Peyer's patch (tissue), 4 donors: ENCODE measurements at regions not wholly inside any gene's neighbourhood (a gene's known extent, or its start where the extent isn't known, plus 50 kb on each side); places are given as distances from the start of the nearest gene placed in this dataset.

Source experiments
- CTCF ChIP-seq, 6 experiments: fragments of 450-650 bp in 4 of 6; fragments of 200-600 bp in 2 of 6; sonication (generic) in 1 of 6; IDR thresholded peaks; one replicate each; pipeline ENCODE4 v1.5.1; 2017 to 2019; ENCODE audit warnings: antibody characterized with exemption in 6 of 6, mild to moderate bottlenecking in 3 of 6, moderate library complexity in 1 of 6
- POLR2A ChIP-seq, 2 donors: fragments of 450-650 bp; IDR thresholded peaks; one replicate each; pipeline ENCODE4 v1.5.1; 2017; ENCODE audit warnings: antibody characterized with exemption in 2 of 2, mild to moderate bottlenecking in 2 of 2, moderate library complexity in 2 of 2

- TF ChIP-seq CTCF (IDR thresholded peaks at IDR 0.05) (no peak), POLR2A (IDR thresholded peaks at IDR 0.05) (no peak)
These were observed 71.3 kb upstream of the LRRC8B start for GRCh38 chr1:89453123-89453972.
